Smooth muscle cell (in vitro differentiated cells): ENCODE measurements at regions not wholly inside any gene's neighbourhood (a gene's known extent, or its start where the extent isn't known, plus 50 kb on each side); places are given as distances from the start of the nearest gene placed in this dataset.

Experiments
- DNase-seq: peaks from one replicate; lab custom pipeline; 2025; ENCODE audit not compliant: unreplicated experiment; lab: John Stamatoyannopoulos, UW
- H2AFZ ChIP-seq: fragments of 200-600 bp; sonication (generic); 2 replicates; pipeline ENCODE4 v1.6.0; 2016; ENCODE audit warnings: antibody characterized with exemption, low read depth, mild to moderate bottlenecking
- H3F3A ChIP-seq: fragments of 200-600 bp; sonication (generic); 2 replicates; pipeline ENCODE4 v1.6.0; 2017; ENCODE audit warnings: antibody characterized with exemption, low read depth
- H3K27ac ChIP-seq: fragments of 200-600 bp; sonication (generic); 2 replicates; pipeline ENCODE4 v1.5.1; 2016; ENCODE audit warnings: low read depth, mild to moderate bottlenecking
- H3K27me3 ChIP-seq: fragments of 200-600 bp; sonication (generic); 2 replicates; pipeline ENCODE4 v1.6.1; 2016; ENCODE audit warnings: low read depth, mild to moderate bottlenecking
- H3K36me3 ChIP-seq: fragments of 200-600 bp; sonication (generic); 2 replicates; pipeline ENCODE4 v1.5.1; 2016; ENCODE audit warnings: low read depth
- H3K4me1 ChIP-seq: fragments of 200-600 bp; sonication (generic); 2 replicates; pipeline ENCODE4 v1.5.1; 2016; ENCODE audit warnings: low read depth
- H3K4me2 ChIP-seq: fragments of 200-600 bp; sonication (generic); 2 replicates; pipeline ENCODE4 v1.6.0; 2016; ENCODE audit warnings: mild to moderate bottlenecking
- H3K4me3 ChIP-seq: fragments of 200-600 bp; sonication (generic); 2 replicates; pipeline ENCODE4 v1.5.1; 2016; ENCODE audit warnings: mild to moderate bottlenecking
- H3K79me2 ChIP-seq: fragments of 200-600 bp; sonication (generic); 2 replicates; pipeline ENCODE4 v1.6.0; 2016; ENCODE audit warnings: low read depth, mild to moderate bottlenecking
- H3K9ac ChIP-seq: fragments of 200-600 bp; sonication (generic); 2 replicates; pipeline ENCODE4 v1.6.0; 2016; ENCODE audit warnings: low read depth
- H3K9me3 ChIP-seq: fragments of 200-600 bp; sonication (generic); replicated peaks from 2 replicates; pipeline ENCODE4 v1.5.1; 2016; ENCODE audit warnings: low read depth
- H4K20me1 ChIP-seq: fragments of 200-600 bp; sonication (generic); 2 replicates; pipeline ENCODE4 v1.6.0; 2016; ENCODE audit warnings: low read depth
- CTCF ChIP-seq: fragments of 200-600 bp; sonication (generic); IDR thresholded peaks from 2 replicates; pipeline ENCODE4 v1.5.1; 2017; ENCODE audit warnings: borderline replicate concordance, mild to moderate bottlenecking, antibody characterized with exemption; ENCODE audit not compliant: insufficient read depth, poor library complexity, severe bottlenecking
- WGBS: methylation state at CpG from one replicate; pipeline ENCODE4 v1.1.7; 2016; ENCODE audit warnings: low lambda C conversion rate; 5-methylcytosine and 5-hydroxymethylcytosine counted together

DNA sequence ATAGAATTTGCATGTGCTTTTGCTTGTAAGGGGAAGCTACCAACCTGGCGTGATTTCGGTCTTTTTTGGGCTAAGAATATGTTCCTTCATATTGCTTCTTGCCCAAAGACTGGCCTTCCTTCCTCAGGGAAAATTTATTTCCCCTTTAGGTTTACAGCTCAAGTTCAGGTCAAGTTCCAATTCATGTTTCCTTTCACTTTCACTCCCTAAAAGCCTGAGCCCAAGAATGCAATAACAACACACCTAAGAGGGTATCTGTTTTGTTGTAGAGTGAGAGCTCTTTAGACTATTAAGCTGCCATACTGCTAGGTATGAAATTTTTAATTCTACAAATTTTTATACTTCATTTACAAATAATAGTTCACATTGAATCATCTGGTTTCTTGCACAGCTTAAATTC, 299.6 kb downstream of the TLL1 start:
- no peak for TF ChIP-seq CTCF
- WGBS, result 66% methylated on average over 2 of the region's 2 CpGs
- Histone ChIP-seq H3K4me3 (no peak overlapping the region), H3K27me3 (no peaks in the 10 kb centered on the region), H2AFZ (no peak overlapping the region), H3K36me3 (no peaks in the 10 kb centered on the region), H3K27ac (no peak overlapping the region), H3K4me1 (no peaks in the 10 kb centered on the region), H3K9ac (no peak overlapping the region), H4K20me1 (no peaks in the 10 kb centered on the region), H3F3A (no peaks in the 10 kb centered on the region), H3K4me2 (no peak overlapping the region), H3K79me2 (no peaks in the 10 kb centered on the region), H3K9me3 (no peaks in the 10 kb centered on the region)
- no peak for DNase-seq

GRCh38 chr4:166174717-166175490, 301.9 kb downstream of the TLL1 start:
- TF ChIP-seq CTCF, result no peak
- H4K20me1 ChIP-seq, result no peaks in the 10 kb centered on the region
- H3K9ac ChIP-seq, result no peak overlapping the region
- H3K4me1 ChIP-seq, result no peaks in the 10 kb centered on the region
- no peak for DNase-seq
- H3K27me3 ChIP-seq, result no peaks in the 10 kb centered on the region
- no peaks in the 10 kb centered on the region for H3K79me2 ChIP-seq
- H3K36me3 ChIP-seq, result no peaks in the 10 kb centered on the region
- no peak overlapping the region for H3K4me2 ChIP-seq
- no peaks in the 10 kb centered on the region for H3F3A ChIP-seq
- no peak overlapping the region for H3K27ac ChIP-seq
- H3K9me3 ChIP-seq, result no peaks in the 10 kb centered on the region
- peak overlapping the region; percentile 3 for H2AFZ ChIP-seq
- 59% methylated on average over 4 of the region's 4 CpGs for WGBS
- H3K4me3 ChIP-seq, result no peak overlapping the region

DNA sequence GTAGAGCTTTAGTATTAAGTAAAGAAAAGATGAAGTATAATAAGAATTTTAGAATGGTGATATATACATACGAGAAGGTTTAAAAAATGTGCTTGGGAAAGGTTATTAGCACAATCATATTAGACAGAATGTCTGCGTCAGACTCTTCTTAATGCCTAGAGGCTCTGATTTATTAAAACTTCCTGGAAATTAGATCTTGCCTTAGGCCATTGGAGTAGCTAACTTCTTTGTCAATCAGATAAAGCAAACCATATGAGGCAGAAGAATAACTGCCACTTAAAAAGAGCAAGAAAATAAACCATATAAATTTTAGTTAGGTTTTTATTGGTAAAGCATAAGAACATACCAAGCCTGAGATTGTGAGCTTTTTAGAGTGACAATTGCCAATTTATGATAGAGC, 309.1 kb downstream of the TLL1 start:
- Histone ChIP-seq H3K4me3 (no peak overlapping the region), H3F3A (no peaks in the 10 kb centered on the region), H3K4me1 (no peaks in the 10 kb centered on the region), H3K9ac (no peak overlapping the region), H3K79me2 (no peaks in the 10 kb centered on the region), H2AFZ (no peak overlapping the region), H3K27ac (no peak overlapping the region), H3K9me3 (no peaks in the 10 kb centered on the region), H3K27me3 (no peaks in the 10 kb centered on the region), H3K36me3 (no peaks in the 10 kb centered on the region), H3K4me2 (no peak overlapping the region), H4K20me1 (no peaks in the 10 kb centered on the region)
- no peak for TF ChIP-seq CTCF
- DNase-seq, result no peak
- WGBS, result 82% methylated on average over 2 of the region's 2 CpGs

DNA sequence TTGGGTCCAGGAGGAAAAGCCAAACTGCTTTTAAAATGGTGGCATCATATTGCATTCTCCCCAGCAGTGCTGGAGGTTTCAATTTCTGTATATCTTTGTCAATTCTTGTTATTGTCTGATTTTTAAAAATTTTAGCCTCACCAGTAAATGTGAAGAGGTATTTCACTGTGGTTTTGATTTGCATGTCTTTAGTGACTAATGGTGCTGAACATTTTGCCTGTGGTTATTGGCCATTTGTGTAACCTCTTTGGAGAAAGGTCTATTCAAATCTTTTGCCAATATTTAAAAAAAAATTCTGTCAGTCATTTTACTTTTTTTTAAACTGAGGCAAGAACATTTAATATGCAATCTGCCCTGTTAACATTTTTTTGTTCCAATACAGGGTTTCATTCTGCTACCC, 322.1 kb downstream of the TLL1 start:
- no peaks in the 10 kb centered on the region for H3K36me3 ChIP-seq
- no peaks in the 10 kb centered on the region for H3K9me3 ChIP-seq
- no peak overlapping the region for H2AFZ ChIP-seq
- no peak for TF ChIP-seq CTCF
- H3K4me1 ChIP-seq, result no peaks in the 10 kb centered on the region
- no peaks in the 10 kb centered on the region for H4K20me1 ChIP-seq
- H3K27ac ChIP-seq, result no peak overlapping the region
- no peak overlapping the region for H3K4me3 ChIP-seq
- H3K9ac ChIP-seq, result no peak overlapping the region
- no peak overlapping the region for H3K4me2 ChIP-seq
- no peaks in the 10 kb centered on the region for H3K27me3 ChIP-seq
- DNase-seq, result no peak
- no peaks in the 10 kb centered on the region for H3F3A ChIP-seq
- H3K79me2 ChIP-seq, result no peaks in the 10 kb centered on the region
